Right atrium auricular region (tissue), 2 donors: ENCODE measurements at regions not wholly inside any gene's neighbourhood (a gene's known extent, or its start where the extent isn't known, plus 50 kb on each side); places are given as distances from the start of the nearest gene placed in this dataset.

Experiments used
- DNase-seq: peaks from one replicate; pipeline ENCODE4 v3.0.0-alpha.2; 2019; ENCODE audit warnings: low spot score
- H3K27ac ChIP-seq, 2 donors: fragments of 200-600 bp; sonication (generic); 1 replicate in 1 of 2; 2 replicates in 1 of 2; pipeline ENCODE4 v1.5.1; 2016 to 2019
- H3K27me3 ChIP-seq, 2 donors: fragments of 200-600 bp; sonication (generic); one replicate each; pipeline versions ENCODE4 v1.5.1 to v1.6.0; 2017 to 2019
- H3K36me3 ChIP-seq: fragments of 200-600 bp; sonication (generic); one replicate; pipeline ENCODE4 v1.5.1; 2016
- H3K4me1 ChIP-seq, 2 donors: fragments of 200-600 bp; sonication (generic); one replicate each; pipeline versions ENCODE4 v1.5.1 to v1.6.0; 2017 to 2019
- H3K4me3 ChIP-seq, 2 donors: fragments of 200-600 bp; sonication (generic); 1 replicate in 1 of 2; 2 replicates in 1 of 2; pipeline ENCODE4 v1.5.1; 2017 to 2019; ENCODE audit warnings: mild to moderate bottlenecking in 1 of 2, moderate library complexity in 1 of 2
- H3K9me3 ChIP-seq, 2 donors: fragments of 200-600 bp; sonication (generic); one replicate each; pipeline ENCODE4 v1.5.1; 2019
- CTCF ChIP-seq, 2 donors: fragments of 200-600 bp; sonication (generic); IDR thresholded peaks; one replicate each; pipeline ENCODE4 v1.5.1; 2019; ENCODE audit warnings: antibody characterized with exemption in 2 of 2

DNA sequence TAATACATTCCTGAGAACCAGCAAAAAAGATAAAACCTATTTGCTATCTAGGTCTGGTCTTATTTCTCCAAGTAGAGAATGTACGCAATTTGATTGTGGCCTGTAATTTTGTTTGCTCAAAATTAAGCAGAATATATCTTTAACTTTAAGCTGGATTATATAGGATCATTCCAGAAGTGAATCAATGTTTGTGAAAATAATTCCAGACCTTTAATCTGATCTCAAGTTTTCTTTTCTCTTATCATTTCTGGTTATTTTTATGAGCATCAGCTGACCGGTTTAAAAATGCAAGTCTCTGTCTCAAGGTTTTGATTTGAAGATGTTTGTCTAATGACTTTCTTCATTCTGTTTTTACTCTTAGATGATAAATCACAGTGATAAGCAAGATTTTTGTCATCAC, 997.9 kb upstream of the FLRT2 start:
- Histone ChIP-seq H3K9me3 (no peaks in the 10 kb centered on the region), H3K27ac (no peak overlapping the region), H3K27me3 (no peaks in the 10 kb centered on the region), H3K4me1 (no peaks in the 10 kb centered on the region), H3K36me3 (no peaks in the 10 kb centered on the region), H3K4me3 (no peak overlapping the region)
- no peak for TF ChIP-seq CTCF (IDR thresholded peaks at IDR 0.05)
- no peak for DNase-seq

DNA sequence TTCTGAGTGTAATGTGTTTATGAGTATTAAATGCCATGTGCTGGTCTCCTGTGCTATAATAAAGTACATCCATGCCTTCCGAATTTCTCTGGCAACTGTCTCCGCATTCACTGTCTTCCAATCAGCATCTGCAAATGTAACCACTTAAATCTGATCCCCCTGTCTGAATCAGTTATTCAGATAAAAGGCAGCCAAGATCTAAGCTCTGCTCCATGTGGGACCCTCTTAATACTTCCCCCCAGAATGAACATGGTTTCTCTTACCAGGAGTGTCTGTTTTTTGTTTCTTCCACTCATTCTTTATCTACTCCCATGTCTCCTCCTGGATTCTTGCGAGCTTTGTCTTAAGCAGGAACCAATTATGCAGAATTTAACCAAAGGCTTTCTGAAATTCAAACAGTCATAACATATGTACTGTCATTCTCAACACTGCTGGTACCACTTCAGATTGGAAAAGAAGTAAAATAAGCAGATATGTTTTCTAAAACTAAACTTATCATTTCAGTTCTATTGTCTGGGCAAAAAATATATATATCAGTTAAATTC, 996.7 kb upstream of the FLRT2 start:
- Histone ChIP-seq H3K4me3 (no peak overlapping the region), H3K9me3 (no peaks in the 10 kb centered on the region), H3K4me1 (no peaks in the 10 kb centered on the region), H3K27ac (no peak overlapping the region), H3K36me3 (no peaks in the 10 kb centered on the region), H3K27me3 (no peaks in the 10 kb centered on the region)
- no peak for TF ChIP-seq CTCF (IDR thresholded peaks at IDR 0.05)
- DNase-seq = no peak

DNA sequence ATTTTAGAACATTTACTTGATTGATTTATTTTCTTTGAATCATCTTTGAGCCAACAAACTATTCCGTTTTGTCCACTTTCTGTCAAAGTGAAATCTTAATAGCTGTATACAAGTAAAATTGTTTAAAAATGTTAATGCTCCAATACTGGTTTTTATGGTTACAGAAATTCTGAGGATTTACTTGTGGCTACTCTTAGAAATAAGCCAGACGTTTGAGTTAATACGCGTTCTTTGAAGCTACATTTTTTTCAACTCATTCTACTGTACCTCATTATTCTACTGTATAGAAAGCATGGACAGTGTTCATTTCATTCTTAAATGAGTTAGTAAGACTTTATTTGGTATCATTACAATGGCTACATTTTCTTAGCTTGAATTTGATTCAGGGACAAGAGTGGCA, 996.2 kb upstream of the FLRT2 start:
- TF ChIP-seq CTCF (IDR thresholded peaks at IDR 0.05) = no peak
- Histone ChIP-seq H3K27me3 (no peaks in the 10 kb centered on the region), H3K4me1 (no peaks in the 10 kb centered on the region), H3K9me3 (no peaks in the 10 kb centered on the region), H3K27ac (no peak overlapping the region), H3K36me3 (no peaks in the 10 kb centered on the region), H3K4me3 (no peak overlapping the region)
- no peak for DNase-seq

DNA sequence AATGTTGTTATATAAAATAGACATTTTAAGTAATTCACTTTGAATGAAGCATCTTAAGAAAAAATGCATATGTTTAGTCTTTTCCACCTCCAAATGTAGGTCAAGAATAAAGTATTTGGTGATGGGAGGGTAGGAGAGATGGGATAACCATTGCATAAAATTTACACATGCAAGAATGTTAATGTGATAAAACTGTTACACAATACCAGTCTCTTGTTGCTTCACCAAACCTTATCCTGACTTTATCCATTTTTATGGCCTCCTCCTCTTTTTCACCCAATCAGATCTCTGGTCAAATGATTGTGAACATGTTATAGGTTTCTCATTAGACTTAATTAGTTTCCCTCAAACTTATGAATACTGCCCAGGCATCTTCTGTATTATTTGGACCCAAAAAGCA, 994.5 kb upstream of the FLRT2 start:
- H3K27me3 ChIP-seq = no peaks in the 10 kb centered on the region
- H3K4me1 ChIP-seq = no peaks in the 10 kb centered on the region
- no peak for DNase-seq
- no peaks in the 10 kb centered on the region for H3K9me3 ChIP-seq
- no peaks in the 10 kb centered on the region for H3K36me3 ChIP-seq
- TF ChIP-seq CTCF (IDR thresholded peaks at IDR 0.05) = no peak
- H3K4me3 ChIP-seq = no peak overlapping the region
- H3K27ac ChIP-seq = no peak overlapping the region

DNA sequence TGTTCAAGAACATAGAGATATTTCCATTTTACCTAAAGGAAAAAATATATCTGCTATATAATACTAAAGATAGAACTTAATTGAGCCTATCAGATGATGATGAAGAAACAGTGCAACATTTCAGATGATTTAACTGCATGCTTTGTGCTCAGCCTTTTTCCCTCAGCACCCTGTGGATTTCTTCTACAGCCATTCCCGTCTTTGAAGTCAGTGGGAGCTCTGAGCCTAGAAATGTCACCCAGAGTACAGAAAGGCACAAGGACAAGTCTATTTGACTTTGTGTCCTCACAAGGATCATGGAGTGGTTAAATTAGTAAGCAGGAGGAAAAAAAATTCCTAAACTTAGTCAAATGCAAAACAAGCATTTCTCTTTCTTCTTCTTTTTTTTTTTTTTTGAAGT, 994.0 kb upstream of the FLRT2 start:
- DNase-seq = no peak
- Histone ChIP-seq H3K9me3 (no peaks in the 10 kb centered on the region), H3K36me3 (no peaks in the 10 kb centered on the region), H3K27ac (no peak overlapping the region), H3K27me3 (no peaks in the 10 kb centered on the region), H3K4me3 (no peak overlapping the region), H3K4me1 (no peaks in the 10 kb centered on the region)
- TF ChIP-seq CTCF (IDR thresholded peaks at IDR 0.05) = no peak

GRCh38 chr14:84541018-84541417, 988.9 kb upstream of the FLRT2 start:
- no peaks in the 10 kb centered on the region for H3K27me3 ChIP-seq
- no peaks in the 10 kb centered on the region for H3K36me3 ChIP-seq
- no peak overlapping the region for H3K27ac ChIP-seq
- no peaks in the 10 kb centered on the region for H3K4me1 ChIP-seq
- H3K4me3 ChIP-seq = no peak overlapping the region
- no peaks in the 10 kb centered on the region for H3K9me3 ChIP-seq
- TF ChIP-seq CTCF (IDR thresholded peaks at IDR 0.05) = no peak
- no peak for DNase-seq
